IMR-90 (cell line): ENCODE measurements at regions not wholly inside any gene's neighbourhood (a gene's known extent, or its start where the extent isn't known, plus 50 kb on each side); places are given as distances from the start of the nearest gene placed in this dataset.

Experiments used
- ATAC-seq: fragments of 200-7000 bp; cut with Tn5 transposase; 2 replicates; pipeline ENCODE4 v1.9.1; 2020; ENCODE audit warnings: low read depth, mild to moderate bottlenecking, moderate library complexity
- BruUV-seq: library from RNA; stranded (reverse); fragments of 400-500 nt; replicated peaks from 2 replicates; lab custom pipeline; 2021; lab: Mats Ljungman, UMichigan
- CTCF ChIA-PET: fragments of 300-600 bp; formaldehyde crosslinking; extraction: SDS; loops from one replicate; lab custom pipeline; 2021; ENCODE audit warnings: antibody characterized with exemption; lab: Yijun Ruan, JAX
- POLR2A ChIA-PET: fragments of 300-600 bp; sonication (Branson Sonifier 250); formaldehyde crosslinking; loops from one replicate; lab custom pipeline; 2022; ENCODE audit warnings: antibody characterized with exemption; ENCODE audit not compliant: unreplicated experiment; lab: Charles Lee
- DNase-seq: peaks from one replicate; pipeline ENCODE4 v3.0.0; 2013
- H2AFZ ChIP-seq: replicated peaks from 2 replicates; pipeline ENCODE3; 2013; ENCODE audit warnings: low read length, mild to moderate bottlenecking; ENCODE audit not compliant: poor library complexity
- H2AK5ac ChIP-seq: 2 replicates; pipeline ENCODE4 v1.6.1; 2013; ENCODE audit warnings: low read depth, low read length, inconsistent platforms
- H2AK9ac ChIP-seq: replicated peaks from 2 replicates; pipeline ENCODE3; 2013; ENCODE audit warnings: mild to moderate bottlenecking, low read depth, low read length, moderate library complexity; ENCODE audit not compliant: poor library complexity
- H2BK120ac ChIP-seq: 2 replicates; pipeline ENCODE4 v1.6.1; 2013; ENCODE audit warnings: low read depth, low read length, inconsistent platforms
- H2BK15ac ChIP-seq: 3 replicates; pipeline ENCODE4 v1.6.1; 2013; ENCODE audit warnings: low read depth, low read length, inconsistent platforms
- H2BK20ac ChIP-seq: 2 replicates; pipeline ENCODE4 v1.6.1; 2013; ENCODE audit warnings: low read depth, mild to moderate bottlenecking, inconsistent platforms, low read length, moderate library complexity
- H2BK5ac ChIP-seq: 2 replicates; pipeline ENCODE4 v1.6.1; 2013; ENCODE audit warnings: mild to moderate bottlenecking, low read depth, low read length, inconsistent platforms; ENCODE audit not compliant: poor library complexity, severe bottlenecking
- H3K14ac ChIP-seq: replicated peaks from 2 replicates; pipeline ENCODE4 v1.6.1; 2013; ENCODE audit warnings: low read depth, low read length, inconsistent platforms
- H3K18ac ChIP-seq: 2 replicates; pipeline ENCODE4 v1.6.1; 2013; ENCODE audit warnings: low read depth, low read length, control low read depth
- H3K23ac ChIP-seq: 2 replicates; pipeline ENCODE4 v1.6.1; 2013; ENCODE audit warnings: low read depth, low read length, inconsistent platforms
- H3K27ac ChIP-seq: 2 replicates; pipeline ENCODE4 v1.5.1; 2013; ENCODE audit warnings: mild to moderate bottlenecking, control low read depth, low read length; ENCODE audit not compliant: insufficient read depth
- H3K27me3 ChIP-seq: 2 replicates; pipeline ENCODE4 v1.6.1; 2013; ENCODE audit warnings: low read length; ENCODE audit not compliant: control insufficient read depth, insufficient read depth
- H3K36me3 ChIP-seq: 2 replicates; pipeline ENCODE4 v1.6.1; 2013; ENCODE audit warnings: low read length, mixed read lengths; ENCODE audit not compliant: control insufficient read depth, insufficient read depth
- H3K4ac ChIP-seq: 2 replicates; pipeline ENCODE4 v1.6.1; 2013; ENCODE audit warnings: low read depth, low read length, inconsistent platforms
- H3K4me1 ChIP-seq: 2 replicates; pipeline ENCODE4 v1.6.1; 2013; ENCODE audit warnings: low read length, mixed read lengths; ENCODE audit not compliant: control insufficient read depth, insufficient read depth
- H3K4me2 ChIP-seq: 2 replicates; pipeline ENCODE4 v1.6.1; 2013; ENCODE audit warnings: low read depth, mild to moderate bottlenecking, control low read depth, low read length, moderate library complexity
- H3K4me3 ChIP-seq: 2 replicates; pipeline ENCODE4 v1.5.1; 2013; ENCODE audit warnings: low read depth, mild to moderate bottlenecking, control low read depth, low read length, moderate library complexity; ENCODE audit not compliant: insufficient read depth
- H3K56ac ChIP-seq: 2 replicates; pipeline ENCODE4 v1.6.1; 2013; ENCODE audit warnings: low read length, inconsistent platforms; ENCODE audit not compliant: insufficient read depth; ENCODE audit errors: extremely low read depth
- H3K79me1 ChIP-seq, 2 experiments: 2 replicates each; pipeline ENCODE4 v1.6.1; 2013; ENCODE audit warnings: low read length in 2 of 2, inconsistent platforms in 1 of 2, low read depth in 1 of 2
- H3K9ac ChIP-seq: 2 replicates; pipeline ENCODE4 v1.6.1; 2013; ENCODE audit warnings: low read depth, low read length, control low read depth
- H3K9me1 ChIP-seq: 2 replicates; pipeline ENCODE4 v1.6.1; 2013; ENCODE audit warnings: low read length, inconsistent platforms; ENCODE audit not compliant: insufficient read depth
- H3K9me3 ChIP-seq: 2 replicates; pipeline ENCODE4 v1.6.1; 2013; ENCODE audit warnings: low read length; ENCODE audit not compliant: control insufficient read depth, insufficient read depth
- H4K20me1 ChIP-seq: 2 replicates; pipeline ENCODE4 v1.6.1; 2013; ENCODE audit warnings: low read length, inconsistent platforms; ENCODE audit not compliant: insufficient read depth
- H4K5ac ChIP-seq: 2 replicates; pipeline ENCODE4 v1.6.1; 2013; ENCODE audit warnings: mild to moderate bottlenecking, low read depth, low read length, control low read depth
- H4K8ac ChIP-seq, 2 experiments: 2 replicates each; pipeline ENCODE4 v1.6.1; 2013; ENCODE audit warnings: low read depth in 2 of 2, low read length in 2 of 2, control low read depth in 1 of 2, inconsistent platforms in 1 of 2
- H4K91ac ChIP-seq: 2 replicates; pipeline ENCODE4 v1.6.1; 2013; ENCODE audit warnings: low read depth, low read length, inconsistent platforms; ENCODE audit not compliant: insufficient read depth
- CHD1 ChIP-seq: IDR thresholded peaks from 2 replicates; pipeline ENCODE4 v1.6.1; 2012; ENCODE audit warnings: low read depth, low read length, improper control_type of control experiment
- MAFK ChIP-seq: IDR thresholded peaks from 2 replicates; pipeline ENCODE4 v1.6.1; 2012; ENCODE audit warnings: low read depth, low read length, improper control_type of control experiment
- RCOR1 ChIP-seq: IDR thresholded peaks from 2 replicates; pipeline ENCODE4 v1.6.1; 2012; ENCODE audit warnings: mild to moderate bottlenecking, low read length, improper control_type of control experiment; ENCODE audit not compliant: insufficient replicate concordance
- WGBS, 2 experiments: methylation state at CpG; one replicate each; pipeline versions ENCODE4 v1.1.5 to v1.1.7; 2013; ENCODE audit warnings: missing lambda C conversion rate in 2 of 2; ENCODE audit not compliant: insufficient read length in 1 of 2; ENCODE audit errors: extremely low coverage in 2 of 2; 5-methylcytosine and 5-hydroxymethylcytosine counted together
- dilution Hi-C: fragments of 300-500 bp; cut with HindIII; formaldehyde crosslinking; loops from one replicate; pipeline ENCODE4 v1.14.3; 2018; ENCODE audit warnings: low sequenced_read_pairs; ENCODE audit not compliant: unreplicated experiment
- in situ Hi-C: fragments of 300-500 bp; cut with MboI; formaldehyde crosslinking; loops from 3 replicates; pipeline ENCODE4 v1.14.3; 2019; ENCODE audit warnings: low sequenced_read_pairs, inconsistent platforms, mixed read lengths
- intact Hi-C: fragments of 100-400 bp; cut with micrococcal nuclease; formaldehyde crosslinking; loops from 2 replicates; pipeline ENCODE4 v1.10.0; 2022
- TF ChIP-seq, protein P1 (sequence below): conservative IDR thresholded peaks from 2 replicates; pipeline ENCODE4 v1.5.1; 2012; ENCODE audit warnings: mild to moderate bottlenecking, low read depth, low read length, improper control_type of control experiment

DNA sequence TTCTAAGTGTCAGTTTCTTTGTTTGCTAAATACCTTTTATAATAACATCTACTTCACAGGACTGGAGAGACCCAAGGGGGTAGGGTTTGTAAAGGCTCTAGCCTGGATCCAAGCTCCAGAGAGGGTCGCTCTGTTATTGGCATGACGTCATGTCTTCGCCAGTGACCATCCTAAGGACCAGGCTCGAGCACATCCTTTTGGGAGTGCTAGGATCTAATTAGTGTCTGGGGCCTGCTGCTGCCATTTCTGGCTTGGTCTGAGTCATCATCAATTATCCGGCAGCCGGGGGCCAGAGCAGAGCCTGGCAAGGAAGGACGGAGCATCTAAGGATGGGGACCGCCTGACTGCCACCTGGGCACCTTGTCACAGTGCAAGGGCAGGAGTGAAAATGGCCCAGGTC is 153.0 kb downstream of the NSG2 start:
- BruUV-seq, result no TSS peak
- in situ Hi-C loops, result no loop called here
- ATAC-seq (no peak), DNase-seq (no peak)
- Histone ChIP-seq H2AFZ (no peak overlapping the region), H2BK15ac (no peak overlapping the region), H3K9ac (no peak overlapping the region), H4K20me1 (no peaks in the 10 kb centered on the region), H2AK9ac (no peak overlapping the region), H3K18ac (no peak overlapping the region), H3K4me3 (no peak overlapping the region), H2BK5ac (no peak overlapping the region), H3K56ac (no peak overlapping the region), H3K36me3 (no peaks in the 10 kb centered on the region), H4K8ac (no peak overlapping the region), H3K27ac (no peak overlapping the region), H3K27me3 (no peaks in the 10 kb centered on the region), H2AK5ac (no peak overlapping the region), H3K9me3 (peaks cover 15% of the 10 kb centered on the region), H2BK120ac (no peak overlapping the region), H3K9me1 (no peaks in the 10 kb centered on the region), H4K91ac (no peak overlapping the region), H3K4me1 (no peaks in the 10 kb centered on the region), H4K5ac (no peak overlapping the region), H3K14ac (no peak overlapping the region), H3K79me1 (no peaks in the 10 kb centered on the region), H3K23ac (no peak overlapping the region), H3K4me2 (no peak overlapping the region), H3K4ac (no peak overlapping the region), H2BK20ac (no peak overlapping the region)
- TF ChIP-seq CHD1 (no peak), RCOR1 (no peak), MAFK (no peak)
- TF ChIP-seq, protein P1, sequence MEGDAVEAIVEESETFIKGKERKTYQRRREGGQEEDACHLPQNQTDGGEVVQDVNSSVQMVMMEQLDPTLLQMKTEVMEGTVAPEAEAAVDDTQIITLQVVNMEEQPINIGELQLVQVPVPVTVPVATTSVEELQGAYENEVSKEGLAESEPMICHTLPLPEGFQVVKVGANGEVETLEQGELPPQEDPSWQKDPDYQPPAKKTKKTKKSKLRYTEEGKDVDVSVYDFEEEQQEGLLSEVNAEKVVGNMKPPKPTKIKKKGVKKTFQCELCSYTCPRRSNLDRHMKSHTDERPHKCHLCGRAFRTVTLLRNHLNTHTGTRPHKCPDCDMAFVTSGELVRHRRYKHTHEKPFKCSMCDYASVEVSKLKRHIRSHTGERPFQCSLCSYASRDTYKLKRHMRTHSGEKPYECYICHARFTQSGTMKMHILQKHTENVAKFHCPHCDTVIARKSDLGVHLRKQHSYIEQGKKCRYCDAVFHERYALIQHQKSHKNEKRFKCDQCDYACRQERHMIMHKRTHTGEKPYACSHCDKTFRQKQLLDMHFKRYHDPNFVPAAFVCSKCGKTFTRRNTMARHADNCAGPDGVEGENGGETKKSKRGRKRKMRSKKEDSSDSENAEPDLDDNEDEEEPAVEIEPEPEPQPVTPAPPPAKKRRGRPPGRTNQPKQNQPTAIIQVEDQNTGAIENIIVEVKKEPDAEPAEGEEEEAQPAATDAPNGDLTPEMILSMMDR, result no peak
- intact Hi-C loops, result no loop called here
- ChIA-PET POLR2A (no interaction called here), CTCF (interaction anchor here (0.5 kb wide), 1 partner anchor 39 kb away, joined by 7 read pairs; no protein-coding TSS in a partner anchor)
- dilution Hi-C loops, result no loop called here
- 87% methylated on average over 3 of the region's 8 CpGs; no CpG with 5 or more reads in 1 of the 2 experiments for WGBS, 2 experiments
